CD4-positive, alpha-beta T cell (primary cell): ENCODE measurements at regions not wholly inside any gene's neighbourhood (a gene's known extent, or its start where the extent isn't known, plus 50 kb on each side); places are given as distances from the start of the nearest gene placed in this dataset.

Experiments used
- ATAC-seq: fragments of 200-7000 bp; cut with Tn5 transposase; one replicate; pipeline ENCODE4 v1.10.0; 2022; ENCODE audit warnings: mild to moderate bottlenecking; ENCODE audit not compliant: poor library complexity
- CTCF ChIA-PET: fragments of 350-600 bp; sonication (Branson Sonifier 250); formaldehyde crosslinking; loops from one replicate; lab custom pipeline; 2021; ENCODE audit warnings: antibody characterized with exemption, inconsistent platforms; lab: Charles Lee
- POLR2A ChIA-PET: fragments of 350-600 bp; sonication (Branson Sonifier 250); formaldehyde crosslinking; loops from one replicate; lab custom pipeline; 2021; ENCODE audit warnings: antibody characterized with exemption, inconsistent platforms; lab: Charles Lee
- DNase-seq, 14 experiments: peaks; one replicate each; pipeline ENCODE4 v3.0.0-alpha.2; 2013 to 2020; ENCODE audit warnings: mixed read lengths in 2 of 14
- H3K27ac ChIP-seq, 2 donors: one replicate each; pipeline versions ENCODE4 v1.5.1 to v1.7.0; 2013; ENCODE audit warnings: low read length in 2 of 2, low read depth in 1 of 2, mild to moderate bottlenecking in 1 of 2
- H3K27me3 ChIP-seq, 2 experiments: 1 replicate in 1 of 2; 2 replicates in 1 of 2; pipeline versions ENCODE4 v1.6.1 to v1.7.0; 2013; ENCODE audit warnings: low read length in 2 of 2, control low read depth in 1 of 2, mild to moderate bottlenecking in 1 of 2, moderate library complexity in 1 of 2; ENCODE audit not compliant: insufficient read depth in 2 of 2, control insufficient read depth in 1 of 2
- H3K36me3 ChIP-seq: one replicate; pipeline ENCODE4 v1.6.1; 2013; ENCODE audit warnings: low read length, control low read depth; ENCODE audit not compliant: insufficient read depth
- H3K4me1 ChIP-seq: one replicate; pipeline ENCODE4 v1.6.1; 2013; ENCODE audit warnings: low read length, control low read depth; ENCODE audit not compliant: insufficient read depth
- H3K4me3 ChIP-seq: one replicate; pipeline ENCODE4 v1.5.1; 2013; ENCODE audit warnings: mild to moderate bottlenecking, low read length, moderate library complexity
- H3K9me3 ChIP-seq, 2 experiments: 1 replicate in 1 of 2; 2 replicates in 1 of 2; pipeline versions ENCODE4 v1.6.1 to v1.7.0; 2013; ENCODE audit warnings: low read length in 2 of 2, mild to moderate bottlenecking in 2 of 2, control low read depth in 1 of 2, moderate library complexity in 1 of 2; ENCODE audit not compliant: control insufficient read depth in 1 of 2, insufficient read depth in 1 of 2
- H3K27ac Mint-ChIP-seq: one replicate; pipeline ENCODE4 v1.8.0; 2020; ENCODE audit warnings: mixed read lengths
- H3K27me3 Mint-ChIP-seq: one replicate; pipeline ENCODE4 v1.8.0; 2021; ENCODE audit warnings: mixed read lengths
- H3K36me3 Mint-ChIP-seq: one replicate; pipeline ENCODE4 v1.8.0; 2021; ENCODE audit warnings: low read depth, mixed read lengths
- H3K4me1 Mint-ChIP-seq: one replicate; pipeline ENCODE4 v1.8.0; 2021; ENCODE audit warnings: low read depth, mixed read lengths
- H3K4me3 Mint-ChIP-seq: one replicate; pipeline ENCODE4 v1.8.0; 2020; ENCODE audit warnings: mild to moderate bottlenecking, mixed read lengths
- H3K9me3 Mint-ChIP-seq: one replicate; pipeline ENCODE4 v1.8.0; 2020; ENCODE audit warnings: mixed read lengths
- intact Hi-C, 2 experiments: fragments of 100-400 bp; cut with DNase I in 1 of 2; cut with micrococcal nuclease in 1 of 2; formaldehyde crosslinking; loops; one replicate each; pipeline versions ENCODE4 v1.15.1 to v1.9.0; 2023 to 2025; cut with DNase I, micrococcal nuclease
- TF ChIP-seq, protein P1 (sequence below): fragments of 200-600 bp; IDR thresholded peaks from one replicate; pipeline ENCODE4 v1.8.0; 2022; ENCODE audit warnings: antibody characterized with exemption, mild to moderate bottlenecking

DNA sequence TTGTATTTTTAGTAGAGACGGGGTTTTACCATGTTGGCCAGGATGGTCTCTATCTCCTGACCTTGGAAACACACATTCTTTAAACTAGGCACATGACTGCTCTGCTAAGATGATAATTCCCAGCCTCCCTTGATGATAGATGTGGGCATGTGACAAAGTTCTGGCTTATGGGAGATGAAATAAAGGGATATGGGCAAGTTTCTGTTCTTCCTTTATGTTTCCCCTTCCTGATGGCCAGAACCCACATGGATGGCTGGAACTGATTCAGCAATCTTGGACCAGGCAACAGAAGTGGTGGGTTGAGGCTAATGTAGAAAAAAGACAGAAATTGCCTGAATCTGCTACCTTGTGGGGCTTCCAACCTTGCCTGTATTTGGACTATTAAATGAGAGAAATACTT, 60.7 kb upstream of the NRP1 start:
- CTCF ChIA-PET = interaction anchor here (0.7 kb wide), 1 partner anchor 290 kb away, joined by 3 read pairs; no protein-coding TSS in a partner anchor
- POLR2A ChIA-PET = no interaction called here

DNA sequence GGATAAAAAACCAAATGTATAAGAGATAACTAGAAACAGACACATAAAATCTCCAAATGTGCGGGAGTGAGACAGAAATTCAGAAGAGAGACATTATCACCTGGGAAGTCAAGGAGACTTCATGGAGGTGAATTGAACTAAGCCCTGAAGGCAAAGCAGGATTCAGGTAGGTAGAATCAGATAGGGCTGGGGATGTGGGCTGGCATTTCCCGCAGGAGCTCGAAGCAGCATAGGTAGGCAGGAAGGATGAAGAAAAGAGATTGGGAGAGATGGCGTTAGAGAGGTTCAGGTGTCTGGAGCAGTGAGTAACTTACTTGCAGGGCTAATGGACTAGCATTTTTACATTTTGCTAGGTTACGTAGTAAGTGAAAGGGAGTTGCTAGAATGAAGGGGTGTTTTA, 58.2 kb upstream of the NRP1 start:
- ATAC-seq (no peak), DNase-seq (no peak)
- no peaks in the 10 kb centered on the region for H3K4me1 ChIP-seq
- no peak overlapping the region for H3K4me3 ChIP-seq
- ChIA-PET POLR2A (no interaction called here), CTCF (no interaction called here)
- peaks cover 9% of the 10 kb centered on the region for H3K9me3 Mint-ChIP-seq
- TF ChIP-seq, protein P1, sequence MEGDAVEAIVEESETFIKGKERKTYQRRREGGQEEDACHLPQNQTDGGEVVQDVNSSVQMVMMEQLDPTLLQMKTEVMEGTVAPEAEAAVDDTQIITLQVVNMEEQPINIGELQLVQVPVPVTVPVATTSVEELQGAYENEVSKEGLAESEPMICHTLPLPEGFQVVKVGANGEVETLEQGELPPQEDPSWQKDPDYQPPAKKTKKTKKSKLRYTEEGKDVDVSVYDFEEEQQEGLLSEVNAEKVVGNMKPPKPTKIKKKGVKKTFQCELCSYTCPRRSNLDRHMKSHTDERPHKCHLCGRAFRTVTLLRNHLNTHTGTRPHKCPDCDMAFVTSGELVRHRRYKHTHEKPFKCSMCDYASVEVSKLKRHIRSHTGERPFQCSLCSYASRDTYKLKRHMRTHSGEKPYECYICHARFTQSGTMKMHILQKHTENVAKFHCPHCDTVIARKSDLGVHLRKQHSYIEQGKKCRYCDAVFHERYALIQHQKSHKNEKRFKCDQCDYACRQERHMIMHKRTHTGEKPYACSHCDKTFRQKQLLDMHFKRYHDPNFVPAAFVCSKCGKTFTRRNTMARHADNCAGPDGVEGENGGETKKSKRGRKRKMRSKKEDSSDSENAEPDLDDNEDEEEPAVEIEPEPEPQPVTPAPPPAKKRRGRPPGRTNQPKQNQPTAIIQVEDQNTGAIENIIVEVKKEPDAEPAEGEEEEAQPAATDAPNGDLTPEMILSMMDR = no peak
- peaks cover 33% of the 10 kb centered on the region for H3K27me3 Mint-ChIP-seq
- no peak overlapping the region for H3K27ac Mint-ChIP-seq
- H3K4me3 Mint-ChIP-seq = no peak overlapping the region
- H3K9me3 ChIP-seq = no peaks in the 10 kb centered on the region
- intact Hi-C loops = no loop called here
- H3K27me3 ChIP-seq = peaks cover 0 to 10% of the 10 kb centered on the region in 2 experiments
- no peaks in the 10 kb centered on the region for H3K36me3 ChIP-seq
- no peaks in the 10 kb centered on the region for H3K36me3 Mint-ChIP-seq
- no peak overlapping the region for H3K27ac ChIP-seq
- no peaks in the 10 kb centered on the region for H3K4me1 Mint-ChIP-seq

More for the DNA sequence above, 60.7 kb upstream of the NRP1 start:
- Mint-ChIP-seq H3K4me1 (no peaks in the 10 kb centered on the region), H3K27ac (no peak overlapping the region), H3K27me3 (peaks cover 14% of the 10 kb centered on the region), H3K36me3 (no peaks in the 10 kb centered on the region), H3K9me3 (peaks cover 10% of the 10 kb centered on the region), H3K4me3 (no peak overlapping the region)
- TF ChIP-seq, protein P1 = no peak
- Histone ChIP-seq H3K4me1 (no peaks in the 10 kb centered on the region), H3K9me3 (no peaks in the 10 kb centered on the region), H3K27ac (no peak overlapping the region), H3K4me3 (no peak overlapping the region), H3K27me3 (peaks cover 0 to 10% of the 10 kb centered on the region in 2 experiments), H3K36me3 (no peaks in the 10 kb centered on the region)
- intact Hi-C loops = no loop called here
- DNase-seq = no peak
- no peak for ATAC-seq

DNA sequence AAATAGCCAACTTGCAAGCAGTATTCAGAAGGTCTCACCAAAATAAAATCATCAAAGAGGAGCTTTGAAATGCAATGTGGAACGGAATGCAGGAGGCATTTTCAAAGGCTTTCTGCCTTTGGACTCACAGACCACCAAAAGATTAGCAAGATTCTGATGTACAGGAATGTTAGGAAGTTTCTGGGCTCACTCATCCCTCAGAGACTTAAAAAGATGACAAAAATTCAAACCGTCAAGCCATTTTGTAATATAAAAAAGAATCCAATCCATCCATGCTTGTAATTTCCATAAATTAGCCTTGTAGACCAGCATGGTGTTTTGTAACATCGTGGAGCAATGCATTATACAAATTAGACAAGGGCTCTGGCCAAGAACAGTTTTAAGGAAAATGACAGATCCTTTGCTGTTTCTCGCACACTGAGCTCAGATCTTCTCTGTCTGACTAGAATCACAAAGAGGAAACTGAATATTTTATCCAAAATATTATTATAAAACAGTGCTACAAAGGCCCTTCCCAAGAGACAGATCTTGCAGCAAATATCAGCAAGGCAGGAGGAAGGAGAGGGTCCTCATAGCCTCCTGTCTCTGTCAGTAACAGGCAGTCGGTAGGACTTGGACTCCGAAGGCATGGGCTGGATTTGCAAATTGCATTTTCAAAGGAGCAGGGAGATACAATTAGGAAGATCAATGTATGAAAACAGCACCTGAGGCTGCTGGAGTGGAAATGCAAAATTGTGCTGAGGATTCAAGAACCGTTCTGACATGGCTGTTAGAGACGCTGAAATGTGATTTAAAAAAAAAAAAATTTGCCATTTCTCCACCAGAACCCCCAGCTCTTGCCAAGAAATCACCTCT, 57.4 kb upstream of the NRP1 start:
- H3K4me3 ChIP-seq = no peak overlapping the region
- no peaks in the 10 kb centered on the region for H3K36me3 ChIP-seq
- intact Hi-C loops = no loop called here
- POLR2A ChIA-PET = no interaction called here
- CTCF ChIA-PET = no interaction called here
- no peak overlapping the region for H3K4me3 Mint-ChIP-seq
- H3K4me1 Mint-ChIP-seq = no peaks in the 10 kb centered on the region
- no peaks in the 10 kb centered on the region for H3K4me1 ChIP-seq
- no peak overlapping the region for H3K27ac ChIP-seq
- TF ChIP-seq, protein P1 = no peak
- H3K27me3 ChIP-seq = peaks cover 0 to 10% of the 10 kb centered on the region in 2 experiments
- H3K27me3 Mint-ChIP-seq = peaks cover 37% of the 10 kb centered on the region
- no peaks in the 10 kb centered on the region for H3K36me3 Mint-ChIP-seq
- DNase-seq = no peak
- ATAC-seq = no peak
- peaks cover 2% of the 10 kb centered on the region for H3K9me3 Mint-ChIP-seq
- no peak overlapping the region for H3K27ac Mint-ChIP-seq
- H3K9me3 ChIP-seq = no peaks in the 10 kb centered on the region
